HCT116 (cell line): ENCODE measurements at regions not wholly inside any gene's neighbourhood (a gene's known extent, or its start where the extent isn't known, plus 50 kb on each side); places are given as distances from the start of the nearest gene placed in this dataset.

ENCODE experiments used
- ATAC-seq: fragments of 200-7000 bp; cut with Tn5 transposase; 2 replicates; pipeline ENCODE4 v1.9.1; 2020; ENCODE audit warnings: mild to moderate bottlenecking, moderate library complexity
- BruUV-seq: library from RNA; stranded (reverse); fragments of 400-500 nt; replicated peaks from 2 replicates; lab custom pipeline; 2021; lab: Mats Ljungman, UMichigan
- CTCF ChIA-PET: fragments of 300-600 bp; sonication (Branson Sonifier 250); formaldehyde crosslinking; loops from one replicate; lab custom pipeline; 2021; ENCODE audit warnings: antibody characterized with exemption; lab: Charles Lee
- POLR2A ChIA-PET: fragments of 300-600, 350-600 bp; sonication (Branson Sonifier 250); formaldehyde crosslinking; loops from one replicate; lab custom pipeline; 2021; ENCODE audit warnings: antibody characterized with exemption; lab: Charles Lee
- RAD21 ChIA-PET, 2 experiments: fragments of 300-600 bp; sonication (Branson Sonifier 250); formaldehyde crosslinking; loops; one replicate each; lab custom pipeline; 2023; ENCODE audit warnings: low total read pairs in 2 of 2; ENCODE audit not compliant: uncharacterized antibody in 2 of 2, unreplicated experiment in 2 of 2, low non-redundant PET in 1 of 2; lab: Charles Lee
- DNase-seq: peaks from one replicate; pipeline ENCODE4 v3.0.0-alpha.2; 2010; ENCODE audit warnings: low read depth, low spot score
- H2AFZ ChIP-seq: fragments of 200-600 bp; shearing (Covaris generic), sonication (generic); 2 replicates; pipeline ENCODE4 v1.6.1; 2017; ENCODE audit warnings: low read depth, mixed run types, mixed read lengths, antibody characterized with exemption, low read length; ENCODE audit not compliant: poor library complexity, severe bottlenecking
- H3K27ac ChIP-seq: 2 replicates; pipeline ENCODE4 v1.5.1; 2012; ENCODE audit warnings: low read depth, low read length
- H3K27me3 ChIP-seq: fragments of 200-600 bp; sonication (generic); 2 replicates; pipeline ENCODE4 v1.6.1; 2016; ENCODE audit warnings: mixed run types, low read length, mixed read lengths; ENCODE audit not compliant: insufficient read depth
- H3K36me3 ChIP-seq, 2 experiments: fragments of 200-500 bp in 1 of 2; fragments of 200-600 bp in 1 of 2; sonication (Bioruptor generic) in 1 of 2; sonication (generic) in 1 of 2; 2 replicates each; pipeline versions ENCODE4 v1.5.1 to v1.6.1; 2014 to 2016; ENCODE audit warnings: low read length in 2 of 2, inconsistent platforms in 1 of 2, mixed read lengths in 1 of 2, mixed run types in 1 of 2; ENCODE audit not compliant: insufficient read depth in 2 of 2, control insufficient read depth in 1 of 2
- H3K4me1 ChIP-seq, 2 experiments: fragments of 200-600 bp in 1 of 2; sonication (generic) in 1 of 2; 2 replicates each; pipeline versions ENCODE4 v1.5.1 to v1.6.1; 2012 to 2017; ENCODE audit warnings: low read length in 2 of 2, inconsistent platforms in 1 of 2, mild to moderate bottlenecking in 1 of 2, mixed read lengths in 1 of 2, mixed run types in 1 of 2, moderate library complexity in 1 of 2; ENCODE audit not compliant: insufficient read depth in 2 of 2, control insufficient read depth in 1 of 2
- H3K4me2 ChIP-seq: fragments of 200-600 bp; sonication (generic); 2 replicates; pipeline ENCODE4 v1.6.1; 2017; ENCODE audit warnings: mixed run types, low read length, mixed read lengths
- H3K4me3 ChIP-seq, 2 experiments: fragments of 200-600 bp in 1 of 2; sonication (generic) in 1 of 2; replicated peaks in 1 of 2; 2 replicates each; pipeline ENCODE4 v1.5.1; 2011 to 2016; ENCODE audit warnings: low read length in 2 of 2, control low read depth in 1 of 2, low read depth in 1 of 2, mild to moderate bottlenecking in 1 of 2, mixed read lengths in 1 of 2, mixed run types in 1 of 2
- H3K79me2 ChIP-seq: fragments of 200-600 bp; sonication (generic); 2 replicates; pipeline ENCODE4 v1.6.1; 2017; ENCODE audit warnings: mild to moderate bottlenecking, mixed run types, low read length, moderate library complexity, mixed read lengths; ENCODE audit not compliant: insufficient read depth
- H3K9ac ChIP-seq: fragments of 200-600 bp; sonication (generic); 2 replicates; pipeline ENCODE4 v1.6.1; 2016; ENCODE audit warnings: low read length, mixed read lengths
- H3K9me2 ChIP-seq: fragments of 200-600 bp; sonication (generic), shearing (Covaris generic); 2 replicates; pipeline ENCODE4 v1.6.1; 2017; ENCODE audit warnings: mixed run types, mild to moderate bottlenecking, moderate library complexity; ENCODE audit not compliant: insufficient read depth
- H3K9me3 ChIP-seq, 2 experiments: fragments of 200-500 bp in 1 of 2; fragments of 200-600 bp in 1 of 2; sonication (Bioruptor generic) in 1 of 2; sonication (generic) in 1 of 2; 2 replicates each; pipeline ENCODE4 v1.6.1; 2014 to 2017; ENCODE audit warnings: low read length in 2 of 2, mixed read lengths in 2 of 2, inconsistent platforms in 1 of 2, low read depth in 1 of 2, mild to moderate bottlenecking in 1 of 2, mixed run types in 1 of 2, moderate library complexity in 1 of 2; ENCODE audit not compliant: control insufficient read depth in 1 of 2, insufficient read depth in 1 of 2
- H4K20me1 ChIP-seq: fragments of 200-600 bp; sonication (generic), shearing (Covaris generic); 2 replicates; pipeline ENCODE4 v1.6.1; 2017; ENCODE audit warnings: mixed run types, mild to moderate bottlenecking, moderate library complexity; ENCODE audit not compliant: insufficient read depth
- CEBPB ChIP-seq: IDR thresholded peaks from 2 replicates; pipeline ENCODE4 v1.6.1; 2012; ENCODE audit warnings: low read depth
- CTCF ChIP-seq, 3 experiments: fragments of 200-600 bp in 1 of 3; sonication (generic) in 1 of 3; IDR thresholded peaks in 2 of 3; conservative IDR thresholded peaks in 1 of 3; 2 replicates each; pipeline ENCODE4 v1.5.1; 2012 to 2017; ENCODE audit warnings: low read depth in 2 of 3, low read length in 2 of 3, antibody characterized with exemption in 1 of 3, borderline replicate concordance in 1 of 3, control low read depth in 1 of 3, mild to moderate bottlenecking in 1 of 3, mixed read lengths in 1 of 3, mixed run types in 1 of 3, moderate library complexity in 1 of 3; ENCODE audit not compliant: insufficient read depth in 1 of 3
- EGR1 ChIP-seq: IDR thresholded peaks from 2 replicates; pipeline ENCODE4 v1.6.1; 2012; ENCODE audit warnings: low read depth
- ELF1 ChIP-seq: IDR thresholded peaks from 2 replicates; pipeline ENCODE4 v1.6.1; 2012; ENCODE audit warnings: low read depth, borderline replicate concordance
- EZH2 ChIP-seq: fragments of 200-600 bp; sonication (generic); IDR thresholded peaks from 2 replicates; pipeline ENCODE4 v1.6.1; 2017; ENCODE audit warnings: antibody characterized with exemption, mixed run types
- EZH2phosphoT487 ChIP-seq: fragments of 200-600 bp; IDR thresholded peaks from 2 replicates; pipeline ENCODE4 v1.6.1; 2018; ENCODE audit warnings: antibody characterized with exemption, borderline replicate concordance
- FOSL1 ChIP-seq: IDR thresholded peaks from 2 replicates; pipeline ENCODE4 v1.6.1; 2012; ENCODE audit warnings: low read depth
- JUND ChIP-seq: IDR thresholded peaks from 2 replicates; pipeline ENCODE4 v1.6.1; 2012
- MAX ChIP-seq: IDR thresholded peaks from 2 replicates; pipeline ENCODE4 v1.6.1; 2012
- POLR2A ChIP-seq: IDR thresholded peaks from 2 replicates; pipeline ENCODE4 v1.7.0; 2011; ENCODE audit warnings: borderline replicate concordance; ENCODE audit not compliant: insufficient read depth, insufficient read length; ENCODE audit errors: extremely low read depth
- POLR2AphosphoS5 ChIP-seq: IDR thresholded peaks from 2 replicates; pipeline ENCODE4 v1.6.1; 2011; ENCODE audit warnings: mild to moderate bottlenecking, low read depth, low read length, moderate library complexity
- RAD21 ChIP-seq: IDR thresholded peaks from 2 replicates; pipeline ENCODE4 v1.6.1; 2012; ENCODE audit warnings: low read depth, mild to moderate bottlenecking
- SIN3A ChIP-seq: IDR thresholded peaks from 2 replicates; pipeline ENCODE4 v1.6.1; 2012; ENCODE audit warnings: low read depth
- SRF ChIP-seq: IDR thresholded peaks from 2 replicates; pipeline ENCODE4 v1.6.1; 2012; ENCODE audit warnings: low read depth
- YY1 ChIP-seq: IDR thresholded peaks from 2 replicates; pipeline ENCODE4 v1.6.1; 2011; ENCODE audit warnings: low read length, low read depth, moderate library complexity, mild to moderate bottlenecking; ENCODE audit not compliant: insufficient replicate concordance; ENCODE audit errors: extremely low read depth
- ZFX ChIP-seq: fragments of 450-650 bp; IDR thresholded peaks from 2 replicates; pipeline ENCODE4 v1.6.1; 2017
- intact Hi-C: fragments of 100-400 bp; cut with micrococcal nuclease; formaldehyde crosslinking; loops from 2 replicates; pipeline ENCODE4 v1.10.0; 2022
- TF ChIP-seq, protein P1 (sequence below): IDR thresholded peaks from 2 replicates; pipeline ENCODE4 v1.6.1; 2012

DNA sequence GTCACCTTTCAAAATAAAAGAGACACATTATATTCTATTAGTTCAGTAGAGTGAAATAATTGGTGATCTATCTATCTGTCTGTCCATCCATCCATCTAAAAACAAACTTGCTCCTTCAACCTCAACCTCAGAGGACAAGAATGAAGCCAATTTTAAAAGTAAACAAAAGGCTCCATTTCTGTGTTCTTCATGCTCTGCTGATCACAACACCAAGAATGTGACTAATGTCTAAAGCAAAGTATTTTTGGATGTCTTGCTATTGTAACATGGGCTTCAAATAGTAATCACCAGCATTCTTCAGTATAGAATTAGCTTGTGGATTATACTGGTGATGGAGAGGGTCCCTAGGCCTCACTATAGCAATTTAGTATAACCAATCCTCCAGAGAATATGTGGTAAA is 1304.4 kb downstream of the MAT2B start:
- peaks cover 3 to 13% of the 10 kb centered on the region in 2 experiments; a peak in 3 of 4 replicates for H3K9me3 ChIP-seq
- H4K20me1 ChIP-seq, result no peaks in the 10 kb centered on the region
- no peaks in the 10 kb centered on the region for H3K4me1 ChIP-seq
- no TSS peak for BruUV-seq
- ATAC-seq (no peak), DNase-seq (no peak)
- intact Hi-C loops, result no loop called here
- H3K9ac ChIP-seq, result no peak overlapping the region
- H3K4me3 ChIP-seq, result no peak overlapping the region
- no peak overlapping the region for H2AFZ ChIP-seq
- ChIA-PET CTCF (no interaction called here), POLR2A (no interaction called here), RAD21 (no interaction called here)
- no peaks in the 10 kb centered on the region for H3K36me3 ChIP-seq
- no peaks in the 10 kb centered on the region for H3K79me2 ChIP-seq
- no peaks in the 10 kb centered on the region for H3K9me2 ChIP-seq
- H3K4me2 ChIP-seq, result no peak overlapping the region
- TF ChIP-seq EGR1 (no peak), POLR2A (no peak), SRF (no peak), YY1 (no peak), CTCF (IDR thresholded peaks at IDR 0.05 in 2 of 3, conservative IDR thresholded peaks at IDR 0.05 in 1 of 3; ENCODE audit: borderline replicate concordance in 1 of 3, insufficient read depth in 1 of 3, low read depth in 2 of 3, low read length in 2 of 3) (no peak), RAD21 (no peak), ZFX (no peak), SIN3A (no peak), ELF1 (no peak), FOSL1 (no peak), CEBPB (no peak), JUND (no peak), MAX (no peak), EZH2 (no peak), EZH2phosphoT487 (no peak), POLR2AphosphoS5 (no peak)
- TF ChIP-seq, protein P1, sequence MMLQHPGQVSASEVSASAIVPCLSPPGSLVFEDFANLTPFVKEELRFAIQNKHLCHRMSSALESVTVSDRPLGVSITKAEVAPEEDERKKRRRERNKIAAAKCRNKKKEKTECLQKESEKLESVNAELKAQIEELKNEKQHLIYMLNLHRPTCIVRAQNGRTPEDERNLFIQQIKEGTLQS, result no peak
- no peak overlapping the region for H3K27ac ChIP-seq
- no peaks in the 10 kb centered on the region for H3K27me3 ChIP-seq
